Epithelial cell of prostate (primary cell): ENCODE measurements at regions not wholly inside any gene's neighbourhood (a gene's known extent, or its start where the extent isn't known, plus 50 kb on each side); places are given as distances from the start of the nearest gene placed in this dataset.

ENCODE experiments used
- DNase-seq: peaks from one replicate; pipeline ENCODE4 v3.0.0-alpha.2; 2011; ENCODE audit warnings: low read depth, low spot score
- H3K27ac ChIP-seq: fragments of 450-650 bp; 2 replicates; pipeline ENCODE4 v1.5.1; 2017; ENCODE audit warnings: mild to moderate bottlenecking

- DNase-seq = no peak
- peak overlapping the region; percentile 94 for H3K27ac ChIP-seq
Measured at GRCh38 chr22:46052801-46053562, 76.0 kb upstream of the WNT7B start.

GRCh38 chr22:46053563-46054090 lies 76.7 kb upstream of the WNT7B start:
- H3K27ac ChIP-seq = peak overlapping the region; percentile 94
- no peak for DNase-seq

- peak overlapping the region; percentile 94 for H3K27ac ChIP-seq
- no peak for DNase-seq
Measured at GRCh38 chr22:46054091-46055073, 77.4 kb upstream of the WNT7B start.

- DNase-seq = no peak
- peak overlapping the region; percentile 94 for H3K27ac ChIP-seq
Measured at GRCh38 chr22:46055181-46055875, 78.4 kb upstream of the WNT7B start.

- H3K27ac ChIP-seq = peak overlapping the region; percentile 94
- DNase-seq = no peak
Measured at GRCh38 chr22:46055911-46056545, 79.1 kb upstream of the WNT7B start.

GRCh38 chr22:46056546-46057245 lies 79.7 kb upstream of the WNT7B start:
- peak overlapping the region; percentile 94 for H3K27ac ChIP-seq
- DNase-seq = no peak

GRCh38 chr22:46057246-46058090 lies 80.5 kb upstream of the WNT7B start:
- DNase-seq = no peak
- peak overlapping the region; percentile 94 for H3K27ac ChIP-seq

GRCh38 chr22:46058091-46058420 lies 81.1 kb upstream of the WNT7B start:
- peak overlapping the region; percentile 94 for H3K27ac ChIP-seq
- no peak for DNase-seq

GRCh38 chr22:46058591-46059519 lies 81.9 kb upstream of the WNT7B start:
- peak overlapping the region; percentile 94 for H3K27ac ChIP-seq
- no peak for DNase-seq

- H3K27ac ChIP-seq = peak overlapping the region; percentile 94
- no peak for DNase-seq
Measured at GRCh38 chr22:46060292-46061123, 83.5 kb upstream of the WNT7B start.

GRCh38 chr22:46061124-46061500 lies 84.2 kb upstream of the WNT7B start:
- H3K27ac ChIP-seq = no peak overlapping the region
- DNase-seq = no peak

GRCh38 chr22:46061501-46062231 lies 84.7 kb upstream of the WNT7B start:
- no peak overlapping the region for H3K27ac ChIP-seq
- DNase-seq = no peak

GRCh38 chr22:46062232-46062615 lies 85.3 kb upstream of the WNT7B start:
- DNase-seq = no peak
- peak overlapping the region; percentile 99 for H3K27ac ChIP-seq

- H3K27ac ChIP-seq = peak overlapping the region; percentile 99
Measured at GRCh38 chr22:46062971-46063631, 86.1 kb upstream of the WNT7B start.

GRCh38 chr22:46063846-46064227 lies 86.5 kb upstream of the PPARA start:
- DNase-seq = no peak

More at GRCh38 chr22:46062971-46063631, 86.1 kb upstream of the WNT7B start:
- no peak for DNase-seq

More at GRCh38 chr22:46063846-46064227, 86.5 kb upstream of the PPARA start:
- H3K27ac ChIP-seq = peak overlapping the region; percentile 99
